RCC 7860 (cell line): ENCODE measurements at regions not wholly inside any gene's neighbourhood (a gene's known extent, or its start where the extent isn't known, plus 50 kb on each side); places are given as distances from the start of the nearest gene placed in this dataset.
"Not testable (repeated sequence)": the region's sequence is repeated elsewhere in the genome, so short reads cannot be mapped to it uniquely, and the experiment has no call there.

ENCODE experiments used
- DNase-seq: peaks from one replicate; pipeline ENCODE4 v3.0.0-alpha.2; 2015; ENCODE audit warnings: low spot score
- FAIRE-seq: peaks from 2 replicates; lab custom pipeline; 2012; peaks lifted over from hg19 to GRCh38; lab: Jason Lieb, UNC

- FAIRE-seq: no peak
- no peak for DNase-seq
These were observed 87.5 kb upstream of the CDH9 start for GRCh38 chr5:27125856-27126255.

GRCh38 chr5:27124590-27124989 lies 86.2 kb upstream of the CDH9 start:
- FAIRE-seq (peak; percentile 83), DNase-seq (peak; percentile 33)

DNA sequence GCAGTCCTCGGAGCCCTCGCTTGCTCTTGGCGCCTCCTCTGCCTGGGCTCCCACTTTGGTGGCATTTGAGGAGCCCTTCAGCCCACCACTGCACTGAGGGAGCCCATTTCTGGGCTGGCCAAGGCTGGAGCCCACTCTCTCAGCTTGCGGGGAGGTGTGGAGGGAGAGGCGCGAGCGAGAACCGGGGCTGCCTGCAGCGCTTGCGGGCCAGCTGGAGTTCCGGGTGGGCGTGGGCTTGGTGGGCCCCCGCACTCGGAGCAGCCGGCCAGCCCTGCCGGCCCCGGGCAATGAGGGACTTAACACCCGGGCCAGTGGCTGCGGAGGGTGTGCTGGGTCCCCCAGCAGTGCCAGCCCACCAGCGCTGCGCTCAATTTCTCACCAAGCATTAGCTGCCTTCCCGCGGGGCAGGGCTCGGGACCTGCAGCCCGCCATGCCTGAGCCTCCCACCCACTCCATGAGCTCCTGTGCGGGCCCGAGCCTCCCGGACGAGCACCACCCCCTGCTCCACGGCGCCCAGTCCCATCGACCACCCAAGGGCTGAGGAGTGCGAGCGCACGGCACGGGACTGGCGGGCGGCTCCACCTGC lies 81.4 kb upstream of the CDH9 start:
- not testable (repeated sequence) for FAIRE-seq

DNA sequence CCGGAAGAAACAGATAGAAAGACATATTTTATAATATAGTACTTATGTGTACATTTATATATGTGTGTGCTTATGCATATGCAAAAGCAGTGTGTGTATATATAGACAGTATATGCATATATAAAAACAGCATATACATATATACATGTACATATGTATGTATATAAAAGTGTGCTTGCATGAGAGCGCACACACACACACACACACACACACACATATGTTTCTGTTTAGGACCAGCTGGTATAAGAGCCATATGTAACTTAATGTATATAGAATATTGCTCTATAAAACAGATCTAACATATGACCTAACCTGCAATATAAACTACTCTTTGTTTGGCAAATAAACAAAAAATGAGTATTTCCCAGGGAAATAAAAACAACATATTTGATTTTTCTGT lies 65.1 kb upstream of the CDH9 start:
- no peak for FAIRE-seq
- DNase-seq: no peak

More for the DNA sequence above, 81.4 kb upstream of the CDH9 start:
- not testable (repeated sequence) for DNase-seq

- FAIRE-seq, DNase-seq: not testable (repeated sequence)
These were observed 57.4 kb upstream of the CDH9 start for GRCh38 chr5:27095761-27096160.

GRCh38 chr5:27093279-27093678 lies 54.9 kb upstream of the CDH9 start:
- peak; percentile 67 for DNase-seq
- FAIRE-seq: peak; percentile 94

DNA sequence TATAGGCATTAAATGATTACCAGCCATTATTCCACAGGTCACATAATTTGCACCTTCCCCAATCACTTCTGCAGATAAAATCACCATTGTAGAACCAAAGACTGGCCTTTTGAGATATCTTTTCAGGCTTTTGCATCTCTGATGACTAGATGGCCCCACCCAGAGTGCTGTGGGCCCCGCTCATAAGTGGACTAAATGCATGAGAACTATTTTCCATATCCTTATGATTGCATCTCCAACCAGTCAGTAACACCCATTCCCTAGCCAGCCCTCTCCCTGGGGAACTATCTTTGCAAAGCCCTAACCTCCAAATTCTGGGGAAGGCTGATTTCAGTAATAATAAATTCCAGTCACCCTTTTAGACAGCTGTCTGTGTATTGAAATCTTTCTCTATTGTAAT lies 53.5 kb upstream of the CDH9 start:
- FAIRE-seq: no peak
- DNase-seq: no peak

GRCh38 chr5:27088822-27089221 lies 50.4 kb upstream of the CDH9 start:
- not testable (repeated sequence) for DNase-seq, FAIRE-seq
